IPS-18a (cell line): ENCODE measurements at regions not wholly inside any gene's neighbourhood (a gene's known extent, or its start where the extent isn't known, plus 50 kb on each side); places are given as distances from the start of the nearest gene placed in this dataset.

Experiments
- H3K27ac ChIP-seq: one replicate; pipeline ENCODE4 v1.5.1; 2013; ENCODE audit warnings: low read length
- H3K27me3 ChIP-seq: one replicate; pipeline ENCODE4 v1.6.1; 2013; ENCODE audit warnings: mild to moderate bottlenecking, low read length; ENCODE audit not compliant: control insufficient read depth, insufficient read depth
- H3K36me3 ChIP-seq: one replicate; pipeline ENCODE4 v1.6.1; 2013; ENCODE audit warnings: low read depth, low read length; ENCODE audit not compliant: control insufficient read depth
- H3K4me1 ChIP-seq: one replicate; pipeline ENCODE4 v1.6.1; 2013; ENCODE audit warnings: low read depth, low read length; ENCODE audit not compliant: control insufficient read depth
- H3K4me3 ChIP-seq: one replicate; pipeline ENCODE4 v1.5.1; 2013; ENCODE audit warnings: low read length
- H3K9ac ChIP-seq: one replicate; pipeline ENCODE4 v1.6.1; 2013; ENCODE audit warnings: mild to moderate bottlenecking, low read length, moderate library complexity
- H3K9me3 ChIP-seq: one replicate; pipeline ENCODE4 v1.6.1; 2013; ENCODE audit warnings: low read depth, low read length; ENCODE audit not compliant: control insufficient read depth

DNA sequence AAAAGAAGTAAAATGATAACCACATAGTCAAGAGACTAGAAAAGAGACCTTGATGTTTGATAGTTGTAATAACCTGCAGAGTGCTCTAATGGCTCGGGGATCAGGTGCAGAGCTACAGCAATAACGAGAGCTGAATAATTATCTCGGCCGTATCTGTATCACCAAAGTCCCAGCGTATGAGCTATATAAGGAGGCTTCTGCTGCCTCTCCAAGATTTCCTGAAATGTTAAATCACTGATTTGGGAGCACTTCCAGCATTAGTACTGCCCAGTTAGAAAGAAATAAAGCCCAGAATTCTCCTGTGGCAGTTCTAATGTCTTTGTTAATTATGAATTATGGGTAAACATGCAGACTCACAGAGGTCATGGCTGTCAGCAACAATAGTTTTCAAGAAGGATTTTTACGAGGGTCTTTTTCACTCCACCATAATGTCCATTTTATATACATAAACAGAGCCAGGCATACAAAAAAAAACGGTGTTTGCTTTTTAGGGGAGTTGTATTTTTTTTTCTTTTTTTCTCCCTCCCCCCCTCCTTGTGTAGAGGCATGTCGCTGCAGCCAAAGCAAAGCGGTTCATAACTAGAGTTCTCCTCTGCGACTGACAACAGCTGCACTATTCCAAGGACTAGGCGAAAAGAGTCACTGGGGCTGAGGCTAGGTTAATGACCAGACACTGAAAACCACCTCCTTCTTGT lies 168.3 kb upstream of the VRK2 start:
- Histone ChIP-seq H3K9ac (no peak overlapping the region), H3K4me1 (peaks cover 4% of the 10 kb centered on the region), H3K9me3 (no peaks in the 10 kb centered on the region), H3K27me3 (no peaks in the 10 kb centered on the region), H3K4me3 (no peak overlapping the region), H3K36me3 (no peaks in the 10 kb centered on the region), H3K27ac (no peak overlapping the region)

DNA sequence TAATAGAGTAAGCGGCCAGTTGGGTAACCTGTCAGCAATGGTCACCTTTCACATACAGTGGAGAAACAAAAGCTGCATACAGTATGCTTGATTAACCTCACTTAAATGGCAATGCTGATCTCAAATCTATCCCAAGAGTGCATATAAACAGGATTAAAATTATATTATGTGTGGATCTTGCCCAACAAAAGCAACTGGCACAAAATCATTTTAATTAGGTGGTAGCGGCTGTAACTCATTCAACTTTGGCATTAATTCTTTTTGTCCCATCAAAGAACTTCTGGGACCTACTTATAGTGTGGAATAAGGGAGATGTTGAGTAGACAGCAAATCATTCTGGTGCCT lies 167.8 kb upstream of the VRK2 start:
- Histone ChIP-seq H3K36me3 (no peaks in the 10 kb centered on the region), H3K27me3 (no peaks in the 10 kb centered on the region), H3K4me3 (no peak overlapping the region), H3K4me1 (peaks cover 4% of the 10 kb centered on the region), H3K27ac (no peak overlapping the region), H3K9me3 (no peaks in the 10 kb centered on the region), H3K9ac (no peak overlapping the region)

DNA sequence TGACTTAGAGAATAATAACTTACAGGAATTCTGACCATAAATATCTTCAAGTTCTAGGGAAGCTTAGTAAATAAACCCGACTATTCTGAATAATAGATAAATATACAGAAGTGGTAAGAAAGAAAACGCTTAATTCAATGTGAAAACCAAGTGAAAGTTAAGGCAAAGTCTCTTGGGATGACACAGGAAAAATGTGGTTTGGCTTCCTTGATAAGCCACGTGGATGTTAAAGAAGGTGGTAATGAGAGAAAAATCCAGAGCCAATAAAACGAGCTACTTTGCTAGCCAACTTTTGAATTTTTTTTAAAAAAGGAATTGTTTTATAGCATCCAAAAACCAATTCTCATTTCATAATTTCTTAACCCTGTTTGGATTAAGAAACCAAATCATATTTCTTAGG lies 166.2 kb upstream of the VRK2 start:
- Histone ChIP-seq H3K36me3 (no peaks in the 10 kb centered on the region), H3K4me3 (no peak overlapping the region), H3K9ac (no peak overlapping the region), H3K4me1 (peaks cover 4% of the 10 kb centered on the region), H3K27ac (no peak overlapping the region), H3K27me3 (no peaks in the 10 kb centered on the region), H3K9me3 (no peaks in the 10 kb centered on the region)

DNA sequence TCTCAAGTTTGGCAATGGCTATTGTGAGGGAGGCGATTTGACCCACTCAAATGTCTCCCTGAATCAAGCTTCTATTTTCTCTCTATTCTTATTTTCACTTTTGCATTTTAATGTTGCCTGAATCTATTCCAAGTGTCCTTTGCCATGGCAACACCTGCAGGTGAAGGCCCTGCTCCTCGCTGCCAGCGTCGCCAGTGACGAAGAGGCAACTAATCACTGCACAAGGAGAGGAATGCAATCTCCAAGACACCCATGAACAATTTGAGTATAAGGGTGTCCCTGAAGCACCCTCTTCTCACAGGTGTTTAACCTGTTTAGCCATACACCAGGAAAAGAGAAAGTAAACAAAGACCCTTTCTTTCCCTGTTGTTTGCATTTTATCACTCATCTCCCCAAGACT lies 165.6 kb upstream of the VRK2 start:
- Histone ChIP-seq H3K27ac (no peak overlapping the region), H3K9me3 (no peaks in the 10 kb centered on the region), H3K27me3 (no peaks in the 10 kb centered on the region), H3K4me1 (peaks cover 4% of the 10 kb centered on the region), H3K4me3 (no peak overlapping the region), H3K36me3 (no peaks in the 10 kb centered on the region), H3K9ac (no peak overlapping the region)

DNA sequence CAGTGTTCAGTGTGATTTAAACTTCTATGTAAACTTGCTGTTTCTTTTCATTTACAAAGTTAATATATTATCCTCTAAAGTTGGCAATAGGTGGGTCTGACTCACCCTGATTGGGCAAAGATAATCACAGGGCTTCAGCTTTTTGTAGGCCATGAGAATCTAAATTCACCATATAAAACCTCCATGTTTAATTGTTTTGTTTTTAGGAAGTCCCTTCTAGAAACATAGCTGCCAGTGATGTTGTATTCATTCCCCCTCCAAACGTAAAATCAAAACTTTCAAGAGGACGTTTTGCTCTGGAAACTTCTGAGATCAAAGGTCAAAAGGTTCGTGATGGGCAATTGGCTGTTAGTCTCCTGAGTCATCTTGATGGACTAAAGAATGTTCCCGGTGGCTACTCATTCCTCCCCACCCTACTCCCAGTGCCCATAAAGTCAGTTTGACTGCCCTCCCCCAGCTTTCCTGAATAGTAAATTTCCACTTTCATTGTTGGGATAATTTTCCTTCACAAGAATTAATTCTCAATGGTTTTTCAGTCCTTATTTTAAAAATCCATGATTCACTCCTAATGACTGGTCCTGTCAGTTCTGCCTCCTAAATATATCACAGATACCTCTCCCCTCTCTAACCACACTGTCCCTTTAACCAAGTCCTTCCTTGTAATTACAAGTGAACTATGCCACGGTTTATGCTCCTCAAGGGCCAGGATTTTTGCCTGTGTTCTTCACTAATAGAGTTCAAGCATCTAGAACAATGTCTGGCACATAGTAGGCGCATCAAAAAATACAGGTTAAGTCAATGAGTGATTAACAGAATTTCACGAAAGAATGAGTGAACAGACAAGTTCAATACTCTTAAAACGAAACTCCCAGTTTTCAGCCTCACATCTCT lies 164.4 kb upstream of the VRK2 start:
- peaks cover 4% of the 10 kb centered on the region for H3K4me1 ChIP-seq
- H3K4me3 ChIP-seq: no peak overlapping the region
- no peaks in the 10 kb centered on the region for H3K36me3 ChIP-seq
- no peak overlapping the region for H3K9ac ChIP-seq
- H3K9me3 ChIP-seq: no peaks in the 10 kb centered on the region
- no peak overlapping the region for H3K27ac ChIP-seq
- no peaks in the 10 kb centered on the region for H3K27me3 ChIP-seq

DNA sequence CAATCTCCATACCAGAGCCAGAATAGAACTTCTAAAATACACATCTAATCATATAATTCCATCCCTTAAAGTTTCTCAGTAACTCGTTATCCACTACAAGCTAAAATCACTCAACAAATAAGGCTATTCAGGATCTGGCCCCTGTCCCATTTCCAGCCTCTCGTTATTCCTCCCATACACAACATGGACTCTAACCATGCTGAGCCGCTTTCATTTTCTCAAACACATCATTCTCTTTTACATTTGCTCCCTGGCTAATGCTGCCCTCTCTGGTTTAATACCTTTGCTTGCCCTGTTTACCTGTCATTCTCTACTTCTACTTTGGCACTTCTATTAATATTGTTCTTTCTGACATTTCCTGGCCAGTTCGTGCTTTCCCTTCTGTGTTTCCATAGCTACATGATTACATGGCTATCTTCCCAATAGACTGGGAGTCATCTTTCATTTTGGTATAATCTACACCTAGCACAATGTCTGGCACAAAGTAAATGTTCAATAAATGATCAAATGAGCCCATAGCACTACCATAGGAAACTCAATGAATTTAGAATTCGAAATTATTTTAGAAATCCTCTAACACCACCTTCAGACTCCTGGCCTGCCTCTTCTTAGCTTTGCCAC lies 163.6 kb upstream of the VRK2 start:
- H3K27me3 ChIP-seq: no peaks in the 10 kb centered on the region
- no peak overlapping the region for H3K27ac ChIP-seq
- H3K4me1 ChIP-seq: no peaks in the 10 kb centered on the region
- H3K4me3 ChIP-seq: no peak overlapping the region
- no peaks in the 10 kb centered on the region for H3K9me3 ChIP-seq
- no peaks in the 10 kb centered on the region for H3K36me3 ChIP-seq
- no peak overlapping the region for H3K9ac ChIP-seq

DNA sequence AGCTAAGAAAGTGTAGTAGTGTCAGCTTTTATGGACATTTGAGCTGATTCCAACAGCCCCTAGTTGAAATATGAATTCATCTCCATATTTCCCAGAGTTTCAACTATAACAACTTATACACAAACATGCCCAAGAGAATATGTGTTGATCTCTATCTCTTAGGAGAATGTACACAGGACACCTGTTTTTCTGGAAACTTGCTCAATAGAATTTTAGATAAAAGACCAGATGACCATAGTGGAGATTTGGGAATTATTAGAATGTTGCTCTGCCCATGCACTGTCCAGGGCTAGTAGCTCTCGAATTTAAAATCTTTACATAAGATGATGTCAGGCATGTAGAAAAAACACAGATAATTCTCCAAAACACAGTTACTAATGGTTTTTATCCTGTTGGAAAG lies 162.3 kb upstream of the VRK2 start:
- no peak overlapping the region for H3K9ac ChIP-seq
- H3K36me3 ChIP-seq: no peaks in the 10 kb centered on the region
- H3K27ac ChIP-seq: no peak overlapping the region
- H3K4me1 ChIP-seq: no peaks in the 10 kb centered on the region
- H3K4me3 ChIP-seq: no peak overlapping the region
- no peaks in the 10 kb centered on the region for H3K27me3 ChIP-seq
- no peaks in the 10 kb centered on the region for H3K9me3 ChIP-seq

DNA sequence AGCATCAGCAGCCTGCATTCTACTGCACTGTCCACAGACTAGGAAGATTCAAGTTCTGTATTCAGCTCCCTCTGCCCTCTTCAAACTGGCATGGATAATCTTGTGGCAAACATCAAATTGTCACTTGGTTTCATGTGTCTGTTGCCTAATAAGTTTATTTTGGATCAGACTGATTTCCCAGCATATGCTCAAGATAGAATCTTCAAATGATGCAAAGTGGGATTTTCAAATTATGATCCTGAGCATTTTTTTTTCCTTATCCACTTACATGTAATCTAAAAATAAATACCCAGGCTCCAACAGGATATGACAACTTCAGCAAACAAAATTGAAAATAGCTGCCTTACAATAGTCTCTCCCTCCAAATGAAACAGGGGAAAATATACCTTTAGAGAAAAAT lies 160.9 kb upstream of the VRK2 start:
- Histone ChIP-seq H3K9ac (no peak overlapping the region), H3K36me3 (no peaks in the 10 kb centered on the region), H3K4me1 (no peaks in the 10 kb centered on the region), H3K27me3 (no peaks in the 10 kb centered on the region), H3K4me3 (no peak overlapping the region), H3K27ac (no peak overlapping the region), H3K9me3 (no peaks in the 10 kb centered on the region)

DNA sequence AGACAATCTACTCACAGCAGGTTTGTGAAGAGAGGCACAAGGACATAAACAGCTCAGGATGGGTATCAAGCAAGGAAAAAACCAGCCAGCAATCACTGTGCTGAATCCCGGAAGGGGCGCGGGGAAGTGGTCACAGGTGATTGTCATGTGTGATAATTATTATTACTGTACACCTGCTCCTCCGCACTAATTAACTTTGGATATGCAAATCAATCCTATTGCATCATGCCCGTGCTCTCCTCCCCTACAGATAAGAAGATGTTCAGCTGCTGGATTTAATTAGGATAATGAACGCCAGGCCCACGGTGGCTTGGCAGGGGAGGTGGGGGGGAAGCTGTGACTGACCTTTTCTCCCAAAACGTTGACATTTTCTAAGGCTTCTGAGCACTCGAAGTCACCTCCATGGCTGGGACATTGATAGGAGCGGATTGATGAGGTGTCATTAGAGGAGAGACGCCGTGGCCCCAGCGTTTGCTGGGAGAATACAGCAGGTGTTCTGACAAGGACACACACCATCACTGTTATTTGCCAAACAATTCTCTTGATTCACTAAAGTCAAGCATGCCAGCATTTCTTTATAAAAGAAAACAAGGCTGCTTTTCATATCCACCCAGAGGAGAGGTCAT lies 160.3 kb upstream of the VRK2 start:
- Histone ChIP-seq H3K36me3 (no peaks in the 10 kb centered on the region), H3K27ac (no peak overlapping the region), H3K27me3 (no peaks in the 10 kb centered on the region), H3K9ac (no peak overlapping the region), H3K9me3 (no peaks in the 10 kb centered on the region), H3K4me1 (no peaks in the 10 kb centered on the region), H3K4me3 (no peak overlapping the region)

DNA sequence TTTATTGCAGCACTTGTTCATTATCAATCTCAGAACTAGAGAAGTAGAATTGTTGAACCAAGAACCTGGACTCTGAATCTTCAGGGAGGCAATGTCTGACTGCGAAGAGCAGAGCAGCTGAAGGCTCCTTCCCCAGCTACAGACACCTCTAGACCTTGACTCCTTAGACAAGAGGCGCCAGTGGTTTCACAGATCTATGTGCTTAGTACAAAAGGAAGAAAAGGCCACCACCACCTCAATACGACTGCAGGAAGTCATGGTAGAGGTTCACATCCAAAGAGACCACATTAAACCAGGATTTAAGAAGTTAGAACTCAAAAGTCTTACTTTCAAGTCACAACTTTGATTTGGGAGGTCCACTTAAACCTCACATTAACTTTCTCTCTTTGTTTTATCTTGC lies 158.1 kb upstream of the VRK2 start:
- no peaks in the 10 kb centered on the region for H3K36me3 ChIP-seq
- H3K4me3 ChIP-seq: no peak overlapping the region
- no peak overlapping the region for H3K9ac ChIP-seq
- H3K4me1 ChIP-seq: no peaks in the 10 kb centered on the region
- no peaks in the 10 kb centered on the region for H3K9me3 ChIP-seq
- H3K27ac ChIP-seq: no peak overlapping the region
- H3K27me3 ChIP-seq: no peaks in the 10 kb centered on the region

DNA sequence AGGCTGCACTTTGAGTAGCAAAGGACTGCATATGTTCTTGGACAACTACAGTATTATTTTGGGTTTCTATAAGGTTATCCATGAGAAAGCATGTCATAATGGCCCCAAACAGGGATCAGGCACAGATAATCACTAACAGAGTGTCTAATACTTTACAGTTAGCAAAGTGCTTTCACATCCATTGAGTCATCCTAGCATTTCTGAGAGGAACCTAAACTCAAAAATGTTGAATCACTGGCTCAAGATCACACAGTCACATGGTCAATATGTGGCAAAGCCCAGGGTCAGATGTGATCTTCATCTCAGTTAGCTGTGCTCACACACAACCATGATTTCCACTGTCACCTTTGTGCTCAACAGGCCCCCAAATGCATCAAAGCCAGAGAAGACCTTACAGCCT lies 156.1 kb upstream of the VRK2 start:
- Histone ChIP-seq H3K27ac (no peak overlapping the region), H3K4me3 (no peak overlapping the region), H3K27me3 (no peaks in the 10 kb centered on the region), H3K36me3 (no peaks in the 10 kb centered on the region), H3K4me1 (no peaks in the 10 kb centered on the region), H3K9me3 (no peaks in the 10 kb centered on the region), H3K9ac (no peak overlapping the region)
